ENCODE measurements at regions not wholly inside any gene's neighbourhood (a gene's known extent, or its start where the extent isn't known, plus 50 kb on each side); places are given as distances from the start of the nearest gene placed in this dataset.

GRCh38 chr6:167512696-167513375, 187.9 kb downstream of the TTLL2 start:
- H3K4me3 ChIP-seq, result no peak overlapping the region
- H3K4me1 ChIP-seq, result no peaks in the 10 kb centered on the region
- H3K27me3 ChIP-seq, result no peaks in the 10 kb centered on the region
- H3K36me3 ChIP-seq, result no peaks in the 10 kb centered on the region
- no peak overlapping the region for H3K27ac ChIP-seq
- no peaks in the 10 kb centered on the region for H3K9me3 ChIP-seq
- intact Hi-C loops (cut with DNase I), result no loop called here
- DNase-seq (no peak), ATAC-seq (no peak)
- no peak for TF ChIP-seq CTCF (IDR thresholded peaks at IDR 0.05)

GRCh38 chr6:167513778-167514177, 188.9 kb downstream of the TTLL2 start:
- no peak for DNase-seq
- no peak for TF ChIP-seq CTCF (IDR thresholded peaks at IDR 0.05)
- intact Hi-C loops (cut with DNase I), result no loop called here
- no peaks in the 10 kb centered on the region for H3K4me1 ChIP-seq
- H3K27ac ChIP-seq, result no peak overlapping the region
- no peaks in the 10 kb centered on the region for H3K9me3 ChIP-seq
- no peaks in the 10 kb centered on the region for H3K36me3 ChIP-seq
- H3K27me3 ChIP-seq, result no peaks in the 10 kb centered on the region
- no peak for ATAC-seq
- no peak overlapping the region for H3K4me3 ChIP-seq

GRCh38 chr6:167514524-167514923, 189.6 kb downstream of the TTLL2 start:
- Histone ChIP-seq H3K36me3 (no peaks in the 10 kb centered on the region), H3K9me3 (no peaks in the 10 kb centered on the region), H3K4me3 (no peak overlapping the region), H3K4me1 (no peaks in the 10 kb centered on the region), H3K27me3 (no peaks in the 10 kb centered on the region), H3K27ac (no peak overlapping the region)
- TF ChIP-seq CTCF (IDR thresholded peaks at IDR 0.05), result no peak
- ATAC-seq (no peak), DNase-seq (no peak)
- intact Hi-C loops (cut with DNase I), result no loop called here

GRCh38 chr6:167515873-167516507, 191.1 kb downstream of the TTLL2 start:
- intact Hi-C loops (cut with DNase I), result no loop called here
- H3K4me1 ChIP-seq, result no peaks in the 10 kb centered on the region
- H3K9me3 ChIP-seq, result no peaks in the 10 kb centered on the region
- no peak overlapping the region for H3K27ac ChIP-seq
- TF ChIP-seq CTCF (IDR thresholded peaks at IDR 0.05), result no peak
- ATAC-seq (no peak), DNase-seq (no peak)
- H3K27me3 ChIP-seq, result no peaks in the 10 kb centered on the region
- H3K36me3 ChIP-seq, result no peaks in the 10 kb centered on the region
- H3K4me3 ChIP-seq, result no peak overlapping the region

- peak; percentile 22 for ATAC-seq
- H3K4me1 ChIP-seq, result no peaks in the 10 kb centered on the region
- H3K27ac ChIP-seq, result no peak overlapping the region
- intact Hi-C loops (cut with DNase I), result no loop called here
- no peaks in the 10 kb centered on the region for H3K9me3 ChIP-seq
- no peak for TF ChIP-seq CTCF (IDR thresholded peaks at IDR 0.05)
- no peak overlapping the region for H3K4me3 ChIP-seq
- DNase-seq, result no peak
- no peaks in the 10 kb centered on the region for H3K27me3 ChIP-seq
- no peaks in the 10 kb centered on the region for H3K36me3 ChIP-seq
Observed at GRCh38 chr6:167517254-167517916, 192.5 kb downstream of the TTLL2 start.

Measured in upper lobe of right lung (tissue), 1 donor.